ENCODE measurements at regions not wholly inside any gene's neighbourhood (a gene's known extent, or its start where the extent isn't known, plus 50 kb on each side); places are given as distances from the start of the nearest gene placed in this dataset.

GRCh38 chr5:158170534-158170933, 311.6 kb upstream of the CLINT1 start:
- TF ChIP-seq CTCF (IDR thresholded peaks at IDR 0.05; ENCODE audit: insufficient read depth, low read length, poor library complexity, severe bottlenecking) (no peak), EZH2phosphoT487 (conservative IDR thresholded peaks at IDR 0.05; ENCODE audit: low read length) (no peak)

All from SU-DHL-6 (cell line).